Stomach (tissue), 8 donors: ENCODE measurements at regions not wholly inside any gene's neighbourhood (a gene's known extent, or its start where the extent isn't known, plus 50 kb on each side); places are given as distances from the start of the nearest gene placed in this dataset.

Experiments used
- DNase-seq, 2 donors: peaks; one replicate each; pipeline versions ENCODE4 v3.0.0 to v3.0.0-alpha.2; 2013 to 2019
- H3K27ac ChIP-seq, 5 donors: fragments of 200-600 bp in 4 of 5; sonication (generic) in 4 of 5; one replicate each; pipeline ENCODE4 v1.5.1; 2013 to 2019; ENCODE audit warnings: mild to moderate bottlenecking in 1 of 5, moderate library complexity in 1 of 5
- H3K27me3 ChIP-seq, 3 donors: fragments of 200-600 bp; sonication (generic); one replicate each; pipeline ENCODE4 v1.5.1; 2017 to 2019; ENCODE audit warnings: mixed run types in 1 of 3
- H3K36me3 ChIP-seq, 4 donors: fragments of 200-600 bp; sonication (generic); 1 replicate in 3 of 4; 2 replicates in 1 of 4; pipeline ENCODE4 v1.5.1; 2016 to 2019
- H3K4me1 ChIP-seq, 4 donors: fragments of 200-600 bp; sonication (generic); one replicate each; pipeline ENCODE4 v1.5.1; 2016 to 2019
- H3K4me3 ChIP-seq, 4 donors: fragments of 200-600 bp; sonication (generic) in 3 of 4; one replicate each; pipeline ENCODE4 v1.5.1; 2016 to 2019; ENCODE audit warnings: mild to moderate bottlenecking in 1 of 4
- H3K9me3 ChIP-seq, 4 donors: fragments of 200-600 bp; sonication (generic); one replicate each; pipeline ENCODE4 v1.5.1; 2016 to 2019
- EP300 ChIP-seq: sonication (generic); formaldehyde crosslinking; IDR thresholded peaks from one replicate; pipeline ENCODE4 v1.6.1; 2017; ENCODE audit warnings: antibody characterized with exemption
- POLR2A ChIP-seq, 4 donors: fragments of 450-650 bp; IDR thresholded peaks; one replicate each; pipeline ENCODE4 v1.6.1; 2016; ENCODE audit warnings: antibody characterized with exemption in 4 of 4, control low read depth in 2 of 4, mild to moderate bottlenecking in 1 of 4, moderate library complexity in 1 of 4
- POLR2AphosphoS5 ChIP-seq, 3 donors: sonication (generic); formaldehyde crosslinking; IDR thresholded peaks; one replicate each; pipeline ENCODE4 v1.6.1; 2016; ENCODE audit warnings: antibody characterized with exemption in 3 of 3
- WGBS, 5 donors: extraction: QIAGEN DNeasy Blood & Tissue Kit in 3 of 5; methylation state at CpG; one replicate each; pipeline versions ENCODE4 v1.1.5 to v1.1.7; 2013 to 2018; 5-methylcytosine and 5-hydroxymethylcytosine counted together
- intact Hi-C: fragments of 100-400 bp; cut with DNase I; formaldehyde crosslinking; loops from one replicate; pipeline ENCODE4 v1.15.1; 2023; ENCODE audit warnings: low total_unique reads
- TF ChIP-seq, protein P1 (sequence below), 7 experiments: fragments of 450-650 bp in 4 of 7; fragments of 200-600 bp in 3 of 7; sonication (generic) in 3 of 7; IDR thresholded peaks; one replicate each; pipeline ENCODE4 v1.5.1; 2016 to 2019; ENCODE audit warnings: antibody characterized with exemption in 7 of 7, control low read depth in 2 of 7, mild to moderate bottlenecking in 1 of 7
- donor health status: healthy with polysubstance abuse.
- donor health status: Bipolar disorder and iron deficiency.
- donor health status: healthy.

DNA sequence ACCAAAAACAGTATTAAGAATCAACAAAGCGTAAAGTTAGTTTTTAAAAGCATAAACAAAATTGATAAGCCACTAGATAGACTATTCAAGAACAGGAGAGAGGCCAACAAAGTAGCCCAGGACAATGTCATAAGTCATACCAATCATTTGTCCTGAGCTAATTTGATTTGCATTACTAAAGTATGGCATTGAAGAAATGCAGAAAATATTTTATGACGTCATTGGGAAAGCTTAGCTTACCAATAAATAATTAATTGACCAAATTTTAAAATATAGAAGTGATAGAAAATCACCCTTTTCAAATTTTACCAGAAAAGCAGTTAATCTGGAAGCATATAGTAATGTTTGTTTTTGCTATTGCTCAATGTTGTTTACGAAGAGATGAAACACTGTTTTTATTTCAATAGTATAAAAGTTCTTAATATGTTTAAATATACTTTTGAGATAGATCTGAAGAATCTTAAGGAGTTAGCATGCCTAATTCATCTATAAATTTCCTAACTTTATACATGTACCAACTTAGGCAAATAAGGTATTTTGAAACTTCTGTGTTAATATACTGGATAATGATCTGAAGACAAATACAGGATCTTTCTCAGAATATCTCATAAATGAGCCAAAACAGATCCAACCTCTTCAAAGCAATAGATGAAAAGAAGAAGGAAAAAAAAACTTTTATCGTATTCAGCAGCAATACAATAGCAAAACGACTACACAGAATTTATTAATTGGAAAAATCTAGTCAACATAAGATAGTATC lies 1118.5 kb downstream of the SLC16A7 start:
- no peaks in the 10 kb centered on the region for H3K27me3 ChIP-seq
- H3K27ac ChIP-seq, result no peak overlapping the region
- WGBS, 5 donors, result 76 to 85% (median 81%) methylated on average over 5 of the region's 5 CpGs
- DNase-seq, result no peak
- no peak overlapping the region for H3K4me3 ChIP-seq
- H3K9me3 ChIP-seq, result peaks cover 0 to 6% (median 0%) of the 10 kb centered on the region in 4 donors
- H3K4me1 ChIP-seq, result no peaks in the 10 kb centered on the region
- no peaks in the 10 kb centered on the region for H3K36me3 ChIP-seq
- intact Hi-C loops, result no loop called here
- TF ChIP-seq, protein P1, sequence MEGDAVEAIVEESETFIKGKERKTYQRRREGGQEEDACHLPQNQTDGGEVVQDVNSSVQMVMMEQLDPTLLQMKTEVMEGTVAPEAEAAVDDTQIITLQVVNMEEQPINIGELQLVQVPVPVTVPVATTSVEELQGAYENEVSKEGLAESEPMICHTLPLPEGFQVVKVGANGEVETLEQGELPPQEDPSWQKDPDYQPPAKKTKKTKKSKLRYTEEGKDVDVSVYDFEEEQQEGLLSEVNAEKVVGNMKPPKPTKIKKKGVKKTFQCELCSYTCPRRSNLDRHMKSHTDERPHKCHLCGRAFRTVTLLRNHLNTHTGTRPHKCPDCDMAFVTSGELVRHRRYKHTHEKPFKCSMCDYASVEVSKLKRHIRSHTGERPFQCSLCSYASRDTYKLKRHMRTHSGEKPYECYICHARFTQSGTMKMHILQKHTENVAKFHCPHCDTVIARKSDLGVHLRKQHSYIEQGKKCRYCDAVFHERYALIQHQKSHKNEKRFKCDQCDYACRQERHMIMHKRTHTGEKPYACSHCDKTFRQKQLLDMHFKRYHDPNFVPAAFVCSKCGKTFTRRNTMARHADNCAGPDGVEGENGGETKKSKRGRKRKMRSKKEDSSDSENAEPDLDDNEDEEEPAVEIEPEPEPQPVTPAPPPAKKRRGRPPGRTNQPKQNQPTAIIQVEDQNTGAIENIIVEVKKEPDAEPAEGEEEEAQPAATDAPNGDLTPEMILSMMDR (IDR thresholded peaks at IDR 0.05), result no peak
- TF ChIP-seq POLR2AphosphoS5 (IDR thresholded peaks at IDR 0.05), result no peak
- TF ChIP-seq EP300, result no peak
- TF ChIP-seq POLR2A (IDR thresholded peaks at IDR 0.05), result no peak

- 48 to 64% (median 55%) methylated on average over 1 of the region's 1 CpG for WGBS, 5 donors
- Histone ChIP-seq H3K4me1 (no peaks in the 10 kb centered on the region), H3K9me3 (no peaks in the 10 kb centered on the region), H3K36me3 (no peaks in the 10 kb centered on the region), H3K4me3 (no peak overlapping the region), H3K27ac (no peak overlapping the region), H3K27me3 (no peaks in the 10 kb centered on the region)
- intact Hi-C loops, result no loop called here
- TF ChIP-seq POLR2AphosphoS5 (IDR thresholded peaks at IDR 0.05) (no peak), EP300 (no peak), POLR2A (IDR thresholded peaks at IDR 0.05) (no peak)
- TF ChIP-seq, protein P1 (IDR thresholded peaks at IDR 0.05), result no peak
- DNase-seq, result no peak
These were observed 1128.6 kb downstream of the SLC16A7 start for GRCh38 chr12:60724475-60724874.

GRCh38 chr12:60724984-60725383 lies 1129.2 kb downstream of the SLC16A7 start:
- TF ChIP-seq EP300 (no peak), POLR2A (IDR thresholded peaks at IDR 0.05) (no peak), POLR2AphosphoS5 (IDR thresholded peaks at IDR 0.05) (no peak)
- TF ChIP-seq, protein P1 (IDR thresholded peaks at IDR 0.05), result no peak
- no peaks in the 10 kb centered on the region for H3K9me3 ChIP-seq
- no peak for DNase-seq
- no peaks in the 10 kb centered on the region for H3K27me3 ChIP-seq
- H3K4me3 ChIP-seq, result no peak overlapping the region
- intact Hi-C loops, result no loop called here
- no peaks in the 10 kb centered on the region for H3K36me3 ChIP-seq
- H3K4me1 ChIP-seq, result no peaks in the 10 kb centered on the region
- H3K27ac ChIP-seq, result no peak overlapping the region

DNA sequence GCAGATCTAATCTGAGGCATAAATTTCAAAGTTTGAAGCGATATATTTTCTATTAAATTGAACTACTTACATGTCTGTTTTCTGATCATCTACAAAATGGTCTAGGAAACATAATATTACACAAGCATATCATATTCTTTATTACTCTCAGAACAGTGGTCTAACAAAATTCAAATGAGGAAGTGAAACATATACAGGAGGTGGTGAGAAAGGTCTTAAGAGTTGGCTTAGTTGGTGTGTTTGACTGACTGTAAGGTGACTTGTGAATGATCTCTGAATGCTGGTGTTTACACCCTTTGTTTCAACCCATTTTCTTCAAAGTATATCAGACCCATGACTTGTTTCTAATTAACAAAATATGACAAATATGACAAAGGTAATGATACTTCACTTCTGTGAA lies 1156.8 kb downstream of the SLC16A7 start:
- intact Hi-C loops, result no loop called here
- Histone ChIP-seq H3K27ac (no peak overlapping the region), H3K9me3 (peaks cover 0 to 5% (median 0%) of the 10 kb centered on the region in 4 donors), H3K27me3 (no peaks in the 10 kb centered on the region), H3K4me1 (no peaks in the 10 kb centered on the region), H3K36me3 (no peaks in the 10 kb centered on the region), H3K4me3 (no peak overlapping the region)
- no peak for DNase-seq
- TF ChIP-seq EP300 (no peak), POLR2A (IDR thresholded peaks at IDR 0.05) (no peak), POLR2AphosphoS5 (IDR thresholded peaks at IDR 0.05) (no peak)
- TF ChIP-seq, protein P1 (IDR thresholded peaks at IDR 0.05), result no peak
- WGBS, 5 donors, result 33 to 91% (median 83%) methylated on average over 1 of the region's 1 CpG
